ENCODE measurements at regions not wholly inside any gene's neighbourhood (a gene's known extent, or its start where the extent isn't known, plus 50 kb on each side); places are given as distances from the start of the nearest gene placed in this dataset.

GRCh38 chr1:83113652-83114051 lies 885.3 kb downstream of the TTLL7 start:
- DNase-seq: no peak

- DNase-seq: no peak
These were observed 886.6 kb downstream of the TTLL7 start for GRCh38 chr1:83112248-83112885.

- DNase-seq: no peak
These were observed 888.8 kb downstream of the TTLL7 start for GRCh38 chr1:83110156-83110555.

GRCh38 chr1:83109692-83110091 lies 889.2 kb downstream of the TTLL7 start:
- no peak for DNase-seq

GRCh38 chr1:83104558-83104957 lies 894.4 kb downstream of the TTLL7 start:
- no peak for DNase-seq

- no peak for DNase-seq
These were observed 895.6 kb downstream of the TTLL7 start for GRCh38 chr1:83103341-83103740.

- no peak for DNase-seq
These were observed 896.3 kb downstream of the TTLL7 start for GRCh38 chr1:83102630-83103071.

- DNase-seq: no peak
These were observed 897.5 kb downstream of the TTLL7 start for GRCh38 chr1:83101406-83101805.

GRCh38 chr1:83100133-83100532 lies 898.8 kb downstream of the TTLL7 start:
- no peak for DNase-seq

GRCh38 chr1:83098791-83099190 lies 900.1 kb downstream of the TTLL7 start:
- DNase-seq: no peak

GRCh38 chr1:83098131-83098530 lies 900.8 kb downstream of the TTLL7 start:
- no peak for DNase-seq

GRCh38 chr1:83097715-83098114 lies 901.2 kb downstream of the TTLL7 start:
- no peak for DNase-seq

GRCh38 chr1:83095570-83095969 lies 903.4 kb downstream of the TTLL7 start:
- no peak for DNase-seq

GRCh38 chr1:83090195-83090594 lies 908.7 kb downstream of the TTLL7 start:
- DNase-seq: no peak

GRCh38 chr1:83087851-83088250 lies 911.1 kb downstream of the TTLL7 start:
- no peak for DNase-seq

- DNase-seq: no peak
These were observed 911.9 kb downstream of the TTLL7 start for GRCh38 chr1:83086986-83087512.

- no peak for DNase-seq
These were observed 912.6 kb downstream of the TTLL7 start for GRCh38 chr1:83086346-83086745.

GRCh38 chr1:83083589-83084224 lies 915.2 kb downstream of the TTLL7 start:
- DNase-seq: peak; percentile 2

GRCh38 chr1:83077411-83077810 lies 921.5 kb downstream of the TTLL7 start:
- DNase-seq: no peak

GRCh38 chr1:83075107-83075506 lies 923.8 kb downstream of the TTLL7 start:
- no peak for DNase-seq

GRCh38 chr1:83067954-83068353 lies 931.0 kb downstream of the TTLL7 start:
- DNase-seq: no peak

GRCh38 chr1:83065952-83066727 lies 932.8 kb downstream of the TTLL7 start:
- DNase-seq: no peak

GRCh38 chr1:83064589-83065242 lies 934.2 kb downstream of the TTLL7 start:
- DNase-seq: no peak
